ENCODE measurements at regions not wholly inside any gene's neighbourhood (a gene's known extent, or its start where the extent isn't known, plus 50 kb on each side); places are given as distances from the start of the nearest gene placed in this dataset.

GRCh38 chr12:67559751-67560150, 88.8 kb upstream of the DYRK2 start:
- Histone ChIP-seq H3K4me1 (replicated peaks in 1 of 2) (no peaks in the 10 kb centered on the region), H3K4me3 (no peak overlapping the region), H3K27ac (no peak overlapping the region)
- in situ Hi-C loops (cut with MboI; ENCODE audit: low pct_unique_long_range_greater_than_20kb in 2 of 9, low sequenced_read_pairs in 9 of 9, unreplicated experiment in 9 of 9) = no loop called here
- ATAC-seq (replicated peaks in 6 of 8) = no peak
- 20 to 100% (median 55%) methylated on average over 1 to 2 of the region's 3 CpGs; no CpG with 5 or more reads in 2 of the 10 experiments for WGBS, 10 experiments

GRCh38 chr12:67562513-67563287, 85.8 kb upstream of the DYRK2 start:
- no peak for ATAC-seq (replicated peaks in 6 of 8)
- Histone ChIP-seq H3K27ac (no peak overlapping the region), H3K4me1 (replicated peaks in 1 of 2) (no peaks in the 10 kb centered on the region), H3K4me3 (no peak overlapping the region)
- in situ Hi-C loops (cut with MboI; ENCODE audit: low pct_unique_long_range_greater_than_20kb in 2 of 9, low sequenced_read_pairs in 9 of 9, unreplicated experiment in 9 of 9) = no loop called here
- WGBS, 10 experiments = 22 to 90% (median 73%) methylated on average over 2 to 3 of the region's 3 CpGs; no CpG with 5 or more reads in 1 of the 10 experiments

- WGBS, 10 experiments = 45 to 100% (median 73%) methylated on average over 1 to 2 of the region's 2 CpGs; no CpG with 5 or more reads in 2 of the 10 experiments
- in situ Hi-C loops (cut with MboI; ENCODE audit: low pct_unique_long_range_greater_than_20kb in 2 of 9, low sequenced_read_pairs in 9 of 9, unreplicated experiment in 9 of 9) = no loop called here
- no peaks in the 10 kb centered on the region for H3K4me1 ChIP-seq (replicated peaks in 1 of 2)
- ATAC-seq (replicated peaks in 6 of 8) = no peak
- H3K4me3 ChIP-seq = no peak overlapping the region
- H3K27ac ChIP-seq = no peak overlapping the region
Measured at GRCh38 chr12:67568055-67568454, 80.5 kb upstream of the DYRK2 start.

- H3K4me1 ChIP-seq (replicated peaks in 1 of 2) = no peaks in the 10 kb centered on the region
- no peak overlapping the region for H3K27ac ChIP-seq
- H3K4me3 ChIP-seq = no peak overlapping the region
- in situ Hi-C loops (cut with MboI; ENCODE audit: low pct_unique_long_range_greater_than_20kb in 2 of 9, low sequenced_read_pairs in 9 of 9, unreplicated experiment in 9 of 9) = no loop called here
- ATAC-seq (replicated peaks in 6 of 8) = peak in 2 of 8 experiments; percentile 72 to 93
Measured at GRCh38 chr12:67572492-67572891, 76.1 kb upstream of the DYRK2 start.

GRCh38 chr12:67573566-67573965, 75.0 kb upstream of the DYRK2 start:
- in situ Hi-C loops (cut with MboI; ENCODE audit: low pct_unique_long_range_greater_than_20kb in 2 of 9, low sequenced_read_pairs in 9 of 9, unreplicated experiment in 9 of 9) = no loop called here
- Histone ChIP-seq H3K4me3 (no peak overlapping the region), H3K27ac (no peak overlapping the region), H3K4me1 (replicated peaks in 1 of 2) (no peaks in the 10 kb centered on the region)
- ATAC-seq (replicated peaks in 6 of 8) = no peak
- WGBS, 10 experiments = 52 to 100% (median 87%) methylated on average over 1 to 4 of the region's 4 CpGs

- ATAC-seq (replicated peaks in 6 of 8) = no peak
- no peak overlapping the region for H3K27ac ChIP-seq
- in situ Hi-C loops (cut with MboI; ENCODE audit: low pct_unique_long_range_greater_than_20kb in 2 of 9, low sequenced_read_pairs in 9 of 9, unreplicated experiment in 9 of 9) = no loop called here
- no peaks in the 10 kb centered on the region for H3K4me1 ChIP-seq (replicated peaks in 1 of 2)
- WGBS, 10 experiments = 0 to 100% (median 66%) methylated on average over 1 to 3 of the region's 3 CpGs; no CpG with 5 or more reads in 3 of the 10 experiments
- no peak overlapping the region for H3K4me3 ChIP-seq
Measured at GRCh38 chr12:67578976-67579661, 69.4 kb upstream of the DYRK2 start.

- WGBS, 10 experiments = 71 to 100% (median 86%) methylated on average over 1 of the region's 1 CpG; no CpG with 5 or more reads in 4 of the 10 experiments
- Histone ChIP-seq H3K4me3 (no peak overlapping the region), H3K4me1 (replicated peaks in 1 of 2) (no peaks in the 10 kb centered on the region), H3K27ac (no peak overlapping the region)
- in situ Hi-C loops (cut with MboI; ENCODE audit: low pct_unique_long_range_greater_than_20kb in 2 of 9, low sequenced_read_pairs in 9 of 9, unreplicated experiment in 9 of 9) = no loop called here
- no peak for ATAC-seq (replicated peaks in 6 of 8)
Measured at GRCh38 chr12:67579662-67580003, 68.9 kb upstream of the DYRK2 start.

GRCh38 chr12:67582238-67582834, 66.2 kb upstream of the DYRK2 start:
- 0 to 95% (median 50%) methylated on average over 1 to 3 of the region's 3 CpGs; no CpG with 5 or more reads in 3 of the 10 experiments for WGBS, 10 experiments
- no peak overlapping the region for H3K27ac ChIP-seq
- H3K4me3 ChIP-seq = no peak overlapping the region
- peak in 2 of 8 experiments; percentile 43 to 49 for ATAC-seq (replicated peaks in 6 of 8)
- no peaks in the 10 kb centered on the region for H3K4me1 ChIP-seq (replicated peaks in 1 of 2)
- in situ Hi-C loops (cut with MboI; ENCODE audit: low pct_unique_long_range_greater_than_20kb in 2 of 9, low sequenced_read_pairs in 9 of 9, unreplicated experiment in 9 of 9) = no loop called here

- ATAC-seq (replicated peaks in 6 of 8) = peak in 2 of 8 experiments; percentile 68 to 79
- in situ Hi-C loops (cut with MboI; ENCODE audit: low pct_unique_long_range_greater_than_20kb in 2 of 9, low sequenced_read_pairs in 9 of 9, unreplicated experiment in 9 of 9) = no loop called here
- 63 to 100% (median 81%) methylated on average over 1 to 2 of the region's 2 CpGs; no CpG with 5 or more reads in 5 of the 10 experiments for WGBS, 10 experiments
Measured at GRCh38 chr12:67582844-67583243, 65.7 kb upstream of the DYRK2 start.

GRCh38 chr12:67586951-67587350, 61.6 kb upstream of the DYRK2 start:
- in situ Hi-C loops (cut with MboI; ENCODE audit: low pct_unique_long_range_greater_than_20kb in 2 of 9, low sequenced_read_pairs in 9 of 9, unreplicated experiment in 9 of 9) = no loop called here
- Histone ChIP-seq H3K4me3 (no peak overlapping the region), H3K27ac (no peak overlapping the region), H3K4me1 (replicated peaks in 1 of 2) (no peaks in the 10 kb centered on the region)
- no peak for ATAC-seq (replicated peaks in 6 of 8)
- WGBS, 10 experiments = 0 to 83% (median 74%) methylated on average over 1 to 4 of the region's 4 CpGs; no CpG with 5 or more reads in 2 of the 10 experiments

More at GRCh38 chr12:67582844-67583243, 65.7 kb upstream of the DYRK2 start:
- H3K4me3 ChIP-seq = no peak overlapping the region
- no peaks in the 10 kb centered on the region for H3K4me1 ChIP-seq (replicated peaks in 1 of 2)
- no peak overlapping the region for H3K27ac ChIP-seq

GRCh38 chr12:67589078-67589477, 59.5 kb upstream of the DYRK2 start:
- Histone ChIP-seq H3K4me3 (no peak overlapping the region), H3K4me1 (replicated peaks in 1 of 2) (no peaks in the 10 kb centered on the region), H3K27ac (no peak overlapping the region)
- WGBS, 10 experiments = 64 to 100% (median 93%) methylated on average over 1 to 3 of the region's 3 CpGs; no CpG with 5 or more reads in 3 of the 10 experiments
- in situ Hi-C loops (cut with MboI; ENCODE audit: low pct_unique_long_range_greater_than_20kb in 2 of 9, low sequenced_read_pairs in 9 of 9, unreplicated experiment in 9 of 9) = no loop called here
- no peak for ATAC-seq (replicated peaks in 6 of 8)

GRCh38 chr12:67590149-67590790, 58.3 kb upstream of the DYRK2 start:
- H3K27ac ChIP-seq = no peak overlapping the region
- no peaks in the 10 kb centered on the region for H3K4me1 ChIP-seq (replicated peaks in 1 of 2)
- WGBS, 10 experiments = 40 to 94% (median 72%) methylated on average over 1 to 4 of the region's 4 CpGs; no CpG with 5 or more reads in 1 of the 10 experiments
- no peak overlapping the region for H3K4me3 ChIP-seq
- ATAC-seq (replicated peaks in 6 of 8) = peak in 4 of 8 experiments; percentile 19 to 60 (median 28)
- in situ Hi-C loops (cut with MboI; ENCODE audit: low pct_unique_long_range_greater_than_20kb in 2 of 9, low sequenced_read_pairs in 9 of 9, unreplicated experiment in 9 of 9) = no loop called here

Measured in motor neuron (in vitro differentiated cells).